ENCODE measurements at regions not wholly inside any gene's neighbourhood (a gene's known extent, or its start where the extent isn't known, plus 50 kb on each side); places are given as distances from the start of the nearest gene placed in this dataset.

DNA sequence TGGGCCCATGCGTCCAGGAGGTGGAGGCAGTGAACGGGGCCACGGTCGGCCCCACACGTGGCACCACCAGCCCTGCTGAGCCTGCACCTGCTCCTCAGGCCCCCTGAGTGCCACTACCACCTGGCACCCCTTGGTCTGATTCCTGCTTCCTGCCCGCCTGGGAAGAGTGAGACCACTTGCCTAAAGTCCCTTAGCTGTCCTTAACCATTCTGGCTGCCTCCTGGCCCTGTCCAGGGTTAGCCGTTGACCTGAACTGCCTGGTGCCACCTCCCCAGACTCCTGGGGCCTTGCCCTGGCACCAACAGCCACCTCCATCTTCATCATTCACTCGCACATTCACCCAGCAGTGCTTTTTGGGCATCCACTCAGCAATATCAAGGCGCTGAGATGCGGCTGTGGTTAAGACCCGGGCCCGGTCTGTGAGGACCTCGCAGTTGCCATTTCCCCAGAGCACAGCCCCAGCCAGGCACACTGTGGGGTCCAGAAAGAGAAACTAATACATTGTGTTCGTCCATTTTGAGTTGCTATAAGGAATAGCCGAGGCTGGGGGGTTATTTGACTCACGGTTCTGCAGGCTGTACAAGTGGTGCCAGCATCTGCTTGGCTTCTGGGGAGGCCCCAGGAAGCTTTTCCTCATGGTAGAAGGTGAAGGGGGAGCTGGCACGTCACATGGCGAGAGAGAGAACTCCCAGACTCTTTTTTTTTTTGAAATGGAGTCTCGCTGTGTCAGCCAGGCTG is 318.4 kb downstream of the SEC14L1 start:
- TF ChIP-seq, protein P1, sequence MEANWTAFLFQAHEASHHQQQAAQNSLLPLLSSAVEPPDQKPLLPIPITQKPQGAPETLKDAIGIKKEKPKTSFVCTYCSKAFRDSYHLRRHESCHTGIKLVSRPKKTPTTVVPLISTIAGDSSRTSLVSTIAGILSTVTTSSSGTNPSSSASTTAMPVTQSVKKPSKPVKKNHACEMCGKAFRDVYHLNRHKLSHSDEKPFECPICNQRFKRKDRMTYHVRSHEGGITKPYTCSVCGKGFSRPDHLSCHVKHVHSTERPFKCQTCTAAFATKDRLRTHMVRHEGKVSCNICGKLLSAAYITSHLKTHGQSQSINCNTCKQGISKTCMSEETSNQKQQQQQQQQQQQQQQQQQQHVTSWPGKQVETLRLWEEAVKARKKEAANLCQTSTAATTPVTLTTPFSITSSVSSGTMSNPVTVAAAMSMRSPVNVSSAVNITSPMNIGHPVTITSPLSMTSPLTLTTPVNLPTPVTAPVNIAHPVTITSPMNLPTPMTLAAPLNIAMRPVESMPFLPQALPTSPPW (CRISPR knock-in tag; IDR thresholded peaks at IDR 0.05) = no peak
- TF ChIP-seq STAG1 (CRISPR knock-in tag; IDR thresholded peaks at IDR 0.05; ENCODE audit: borderline replicate concordance) = no peak
- no peak for TF ChIP-seq SRSF7 (optimal IDR thresholded peaks at IDR 0.05; ENCODE audit: low read depth, low read length)
- no peak for TF ChIP-seq NONO (IDR thresholded peaks at IDR 0.05; ENCODE audit: low read depth in 2 of 2, low read length in 1 of 2)
- Histone ChIP-seq H3K4me1 (replicated peaks in 1 of 2; ENCODE audit: control insufficient read depth in 2 of 2, insufficient read depth in 2 of 2, low read length in 2 of 2) (peaks cover 27 to 61% of the 10 kb centered on the region in 2 experiments), H3K27me3 (ENCODE audit: control insufficient read depth in 2 of 2, insufficient read depth in 2 of 2, low read length in 2 of 2) (no peaks in the 10 kb centered on the region), H3K27ac (ENCODE audit: extremely low read depth, low read depth, low read length) (no peak overlapping the region), H3K9ac (ENCODE audit: insufficient read depth in 1 of 2, low read depth in 2 of 2, low read length in 2 of 2) (peak overlapping the region in 1 of 2 experiments; percentile 50; a peak in 2 of 4 replicates), H3K9me1 (ENCODE audit: control insufficient read depth, insufficient read depth, low read length) (no peaks in the 10 kb centered on the region), H4K20me1 (replicated peaks; ENCODE audit: control insufficient read depth, insufficient read depth, low read length) (peaks cover 7% of the 10 kb centered on the region; the same call in 1 of the 2 replicates), H3K79me2 (ENCODE audit: control insufficient read depth, insufficient read depth, low read length) (peaks cover 75% of the 10 kb centered on the region), H3K4me3 (no peak overlapping the region), H3K9me3 (replicated peaks; ENCODE audit: control insufficient read depth, insufficient read depth, low read depth, low read length) (no peaks in the 10 kb centered on the region), H3K36me3 (ENCODE audit: control insufficient read depth, insufficient read depth, low read length) (peaks cover 20% of the 10 kb centered on the region; the same call in 2 of the 3 replicates), H2AFZ (ENCODE audit: low read depth, low read length) (no peak overlapping the region), H3K4me2 (ENCODE audit: insufficient read depth, low read length) (no peak overlapping the region)
- in situ Hi-C loops (cut with MboI) = no loop called here
- no TSS peak for BruUV-seq (replicated peaks)
- WGBS (ENCODE audit: insufficient coverage, low coverage, missing lambda C conversion rate) = 86% methylated on average over 18 of the region's 19 CpGs
- FAIRE-seq = no peak
- POLR2A ChIA-PET = interaction anchor here (0.6 to 1.6 kb wide), 3 partner anchors 9 to 30 kb away, joined by 3 to 6 read pairs (median 4); no protein-coding TSS in a partner anchor
- CTCF ChIA-PET (ENCODE audit: low intra/inter-chr PET ratio) = no interaction called here
- intact Hi-C loops (cut with micrococcal nuclease) = no loop called here
- ATAC-seq = no peak
- DNase-seq (ENCODE audit: extremely low read depth in 1 of 4, low spot score in 3 of 4) = no peak
